K562 (cell line): ENCODE measurements at regions not wholly inside any gene's neighbourhood (a gene's known extent, or its start where the extent isn't known, plus 50 kb on each side); places are given as distances from the start of the nearest gene placed in this dataset.

Source experiments
- MTA1 ChIP-seq: fragments of 450-650 bp; IDR thresholded peaks from 2 replicates; pipeline ENCODE4 v1.6.1; 2017; ENCODE audit warnings: borderline replicate concordance
- SIN3A ChIP-seq, 2 experiments: fragments of 150-350 bp in 1 of 2; IDR thresholded peaks; 2 replicates each; pipeline ENCODE4 v1.6.1; 2011 to 2016; ENCODE audit warnings: borderline replicate concordance in 2 of 2, low read depth in 2 of 2, low read length in 2 of 2, mild to moderate bottlenecking in 2 of 2, moderate library complexity in 2 of 2; ENCODE audit not compliant: control insufficient read depth in 1 of 2
- STAT5A ChIP-seq: IDR thresholded peaks from 2 replicates; pipeline ENCODE4 v1.6.1; 2012; ENCODE audit warnings: low read length, inconsistent platforms, borderline replicate concordance
- TF ChIP-seq, protein P1 (sequence below), 3 experiments: IDR thresholded peaks in 2 of 3; conservative IDR thresholded peaks in 1 of 3; 2 replicates each; pipeline ENCODE4 v1.5.1; 2011 to 2012; ENCODE audit warnings: low read length in 3 of 3, mild to moderate bottlenecking in 3 of 3, control low read depth in 2 of 3, improper control_type of control experiment in 1 of 3, inconsistent platforms in 1 of 3, low read depth in 1 of 3, mixed read lengths in 1 of 3, moderate library complexity in 1 of 3; ENCODE audit not compliant: insufficient read depth in 2 of 3

DNA sequence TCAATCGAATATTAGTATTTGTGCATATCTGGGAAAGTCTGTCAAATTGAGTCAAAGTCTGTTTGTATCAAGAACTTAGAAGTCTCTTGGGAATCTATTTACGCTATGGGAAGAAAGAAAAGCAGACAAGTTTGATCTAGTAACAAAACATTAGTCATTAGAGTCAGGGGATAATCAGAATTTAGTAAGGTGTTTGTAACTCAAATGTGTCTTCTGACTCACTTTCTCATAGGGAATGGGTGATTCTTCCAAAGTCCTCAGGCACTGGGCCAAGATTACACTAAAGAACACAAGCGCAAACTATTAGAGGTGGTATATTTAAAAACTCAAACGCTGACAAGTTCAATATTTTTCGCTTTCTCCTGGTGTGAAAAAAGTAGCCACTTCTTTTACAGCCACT is 926.5 kb downstream of the PDHA2 start:
- TF ChIP-seq, protein P1, sequence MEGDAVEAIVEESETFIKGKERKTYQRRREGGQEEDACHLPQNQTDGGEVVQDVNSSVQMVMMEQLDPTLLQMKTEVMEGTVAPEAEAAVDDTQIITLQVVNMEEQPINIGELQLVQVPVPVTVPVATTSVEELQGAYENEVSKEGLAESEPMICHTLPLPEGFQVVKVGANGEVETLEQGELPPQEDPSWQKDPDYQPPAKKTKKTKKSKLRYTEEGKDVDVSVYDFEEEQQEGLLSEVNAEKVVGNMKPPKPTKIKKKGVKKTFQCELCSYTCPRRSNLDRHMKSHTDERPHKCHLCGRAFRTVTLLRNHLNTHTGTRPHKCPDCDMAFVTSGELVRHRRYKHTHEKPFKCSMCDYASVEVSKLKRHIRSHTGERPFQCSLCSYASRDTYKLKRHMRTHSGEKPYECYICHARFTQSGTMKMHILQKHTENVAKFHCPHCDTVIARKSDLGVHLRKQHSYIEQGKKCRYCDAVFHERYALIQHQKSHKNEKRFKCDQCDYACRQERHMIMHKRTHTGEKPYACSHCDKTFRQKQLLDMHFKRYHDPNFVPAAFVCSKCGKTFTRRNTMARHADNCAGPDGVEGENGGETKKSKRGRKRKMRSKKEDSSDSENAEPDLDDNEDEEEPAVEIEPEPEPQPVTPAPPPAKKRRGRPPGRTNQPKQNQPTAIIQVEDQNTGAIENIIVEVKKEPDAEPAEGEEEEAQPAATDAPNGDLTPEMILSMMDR (IDR thresholded peaks at IDR 0.05 in 2 of 3, conservative IDR thresholded peaks at IDR 0.05 in 1 of 3; ENCODE audit: insufficient read depth in 2 of 3, low read depth in 1 of 3, low read length in 3 of 3) = no peak
- no peak for TF ChIP-seq STAT5A
- TF ChIP-seq MTA1 = no peak
- no peak for TF ChIP-seq SIN3A (IDR thresholded peaks at IDR 0.05; ENCODE audit: borderline replicate concordance in 2 of 2, control insufficient read depth in 1 of 2, low read depth in 2 of 2, low read length in 2 of 2)
